Lung (tissue), 11 donors: ENCODE measurements at regions not wholly inside any gene's neighbourhood (a gene's known extent, or its start where the extent isn't known, plus 50 kb on each side); places are given as distances from the start of the nearest gene placed in this dataset.

Experiments
- ATAC-seq: fragments of 200-7000 bp; cut with Tn5 transposase; one replicate; pipeline ENCODE4 v1.9.1; 2020; ENCODE audit warnings: moderate number of reproducible peaks; ENCODE audit not compliant: insufficient read depth, low FRiP score
- DNase-seq, 3 donors: peaks; one replicate each; pipeline ENCODE4 v3.0.0-alpha.2; 2013 to 2017
- H3K27ac ChIP-seq, 2 donors: one replicate each; pipeline ENCODE4 v1.5.1; 2013; ENCODE audit warnings: mild to moderate bottlenecking in 2 of 2, moderate library complexity in 2 of 2, control low read depth in 1 of 2, inconsistent platforms in 1 of 2, low read depth in 1 of 2, low read length in 1 of 2
- H3K27me3 ChIP-seq, 3 donors: one replicate each; pipeline ENCODE4 v1.5.1; 2013; ENCODE audit warnings: low read length in 2 of 3; ENCODE audit not compliant: control insufficient read depth in 3 of 3, insufficient read depth in 3 of 3
- H3K36me3 ChIP-seq, 4 donors: one replicate each; pipeline ENCODE4 v1.5.1; 2013; ENCODE audit warnings: low read length in 4 of 4, mild to moderate bottlenecking in 1 of 4, moderate library complexity in 1 of 4; ENCODE audit not compliant: control insufficient read depth in 4 of 4, insufficient read depth in 4 of 4
- H3K4me1 ChIP-seq, 5 donors: one replicate each; pipeline ENCODE4 v1.5.1; 2013; ENCODE audit warnings: low read length in 5 of 5, mild to moderate bottlenecking in 2 of 5, moderate library complexity in 1 of 5; ENCODE audit not compliant: control insufficient read depth in 5 of 5, insufficient read depth in 5 of 5
- H3K4me3 ChIP-seq: one replicate; pipeline ENCODE4 v1.5.1; 2013; ENCODE audit warnings: mild to moderate bottlenecking, control low read depth, moderate library complexity
- H3K9ac ChIP-seq, 2 donors: one replicate each; pipeline ENCODE4 v1.5.1; 2013; ENCODE audit warnings: low read length in 2 of 2, control low read depth in 1 of 2; ENCODE audit not compliant: insufficient read depth in 1 of 2
- H3K9me3 ChIP-seq, 4 donors: one replicate each; pipeline ENCODE4 v1.5.1; 2013; ENCODE audit warnings: low read length in 3 of 4, mild to moderate bottlenecking in 1 of 4, moderate library complexity in 1 of 4; ENCODE audit not compliant: control insufficient read depth in 4 of 4, insufficient read depth in 3 of 4
- CTCF ChIP-seq: IDR thresholded peaks from 2 replicates; pipeline ENCODE4 v1.5.1; 2012; ENCODE audit warnings: mild to moderate bottlenecking; ENCODE audit errors: control extremely low read depth, extremely low read depth
- WGBS, 2 donors: extraction: QIAGEN DNeasy Blood & Tissue Kit; methylation state at CpG; one replicate each; pipeline ENCODE4 v1.1.7; 2013; 5-methylcytosine and 5-hydroxymethylcytosine counted together
- donor health status: control.
- donor health status: control.
- donor health status: Bipolar disorder and iron deficiency.
- donor health status: healthy.
- donor health status: DM: yes; HTN: yes; CAD: no.

- 78 to 85% methylated on average over 2 of the region's 2 CpGs for WGBS, 2 donors
- H3K4me1 ChIP-seq = no peaks in the 10 kb centered on the region
- TF ChIP-seq CTCF = no peak
- H3K27me3 ChIP-seq = no peaks in the 10 kb centered on the region
- H3K4me3 ChIP-seq = no peak overlapping the region
- no peaks in the 10 kb centered on the region for H3K36me3 ChIP-seq
- H3K9me3 ChIP-seq = peaks cover 0 to 11% (median 0%) of the 10 kb centered on the region in 4 donors
- no peak overlapping the region for H3K27ac ChIP-seq
- no peak for ATAC-seq
- DNase-seq = no peak
- H3K9ac ChIP-seq = no peak overlapping the region
These were observed 483.2 kb downstream of the MMUT start for GRCh38 chr6:48979806-48980205.

- no peak overlapping the region for H3K4me3 ChIP-seq
- 88 to 92% methylated on average over 8 of the region's 8 CpGs for WGBS, 2 donors
- no peaks in the 10 kb centered on the region for H3K36me3 ChIP-seq
- no peak for TF ChIP-seq CTCF
- H3K9me3 ChIP-seq = peaks cover 0 to 11% (median 0%) of the 10 kb centered on the region in 4 donors
- H3K27ac ChIP-seq = no peak overlapping the region
- DNase-seq (no peak), ATAC-seq (no peak)
- H3K9ac ChIP-seq = no peak overlapping the region
- no peaks in the 10 kb centered on the region for H3K4me1 ChIP-seq
- H3K27me3 ChIP-seq = no peaks in the 10 kb centered on the region
These were observed 484.0 kb downstream of the MMUT start for GRCh38 chr6:48979085-48979484.

DNA sequence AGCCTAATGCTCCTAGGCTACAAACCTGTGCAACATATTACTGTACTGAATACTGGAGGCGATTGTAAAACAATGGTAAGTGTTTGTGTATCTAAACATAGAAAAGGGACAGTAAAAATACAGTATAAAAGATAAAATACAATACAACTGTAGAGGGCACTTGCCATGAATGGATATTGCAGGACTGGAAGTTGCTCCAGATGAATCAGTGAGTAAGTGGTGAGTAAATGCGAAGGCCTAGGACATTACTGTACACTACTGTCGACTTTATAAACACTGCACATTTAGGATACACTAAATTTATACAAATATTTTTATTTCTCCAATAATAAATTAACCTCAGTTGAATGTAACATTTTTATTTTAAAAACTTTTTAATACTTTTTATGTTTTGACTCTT is 485.0 kb downstream of the MMUT start:
- ATAC-seq = no peak
- no peaks in the 10 kb centered on the region for H3K36me3 ChIP-seq
- 87 to 91% methylated on average over 3 of the region's 3 CpGs for WGBS, 2 donors

More for the DNA sequence above, 485.0 kb downstream of the MMUT start:
- Histone ChIP-seq H3K9ac (no peak overlapping the region), H3K4me3 (no peak overlapping the region), H3K27ac (no peak overlapping the region), H3K27me3 (no peaks in the 10 kb centered on the region), H3K4me1 (no peaks in the 10 kb centered on the region), H3K9me3 (peaks cover 0 to 4% (median 0%) of the 10 kb centered on the region in 4 donors)
- no peak for DNase-seq
- no peak for TF ChIP-seq CTCF
